ENCODE measurements at regions not wholly inside any gene's neighbourhood (a gene's known extent, or its start where the extent isn't known, plus 50 kb on each side); places are given as distances from the start of the nearest gene placed in this dataset.

DNA sequence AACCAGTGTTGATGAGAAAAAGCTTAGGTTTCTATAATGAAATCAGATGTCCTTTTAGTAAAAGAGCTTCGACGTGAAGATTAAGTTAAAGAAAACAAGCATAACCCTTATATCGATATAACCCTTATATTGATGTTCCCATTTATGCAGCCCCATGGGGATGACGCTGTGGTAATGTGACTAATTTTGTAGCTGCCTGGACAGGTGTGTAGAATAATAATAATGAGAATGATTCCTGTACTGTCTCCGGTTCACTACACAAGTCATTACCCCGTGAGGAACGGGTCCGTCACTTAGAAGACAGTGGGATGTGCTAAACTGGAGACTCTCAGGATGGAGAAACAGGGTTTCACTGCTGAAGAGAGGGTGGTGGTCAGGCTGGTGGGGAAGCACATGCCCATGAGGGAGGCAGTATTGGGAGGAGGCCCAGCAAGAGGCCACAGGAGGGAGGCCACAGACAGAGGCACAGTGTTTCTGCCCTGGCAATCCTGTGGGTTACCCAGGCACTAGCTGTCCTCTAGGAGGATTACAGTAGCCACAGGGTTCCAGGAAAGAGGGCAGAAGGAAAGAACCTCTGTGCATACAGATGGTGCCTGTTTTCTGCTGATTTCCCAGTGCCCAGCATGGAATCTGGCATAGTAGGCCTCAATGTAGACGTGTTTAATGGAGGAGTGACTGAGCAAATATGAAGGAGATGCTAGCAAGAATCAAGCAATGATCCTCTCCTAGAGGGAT, 191.1 kb upstream of the TSC22D2 start:
- TF ChIP-seq, protein P1, sequence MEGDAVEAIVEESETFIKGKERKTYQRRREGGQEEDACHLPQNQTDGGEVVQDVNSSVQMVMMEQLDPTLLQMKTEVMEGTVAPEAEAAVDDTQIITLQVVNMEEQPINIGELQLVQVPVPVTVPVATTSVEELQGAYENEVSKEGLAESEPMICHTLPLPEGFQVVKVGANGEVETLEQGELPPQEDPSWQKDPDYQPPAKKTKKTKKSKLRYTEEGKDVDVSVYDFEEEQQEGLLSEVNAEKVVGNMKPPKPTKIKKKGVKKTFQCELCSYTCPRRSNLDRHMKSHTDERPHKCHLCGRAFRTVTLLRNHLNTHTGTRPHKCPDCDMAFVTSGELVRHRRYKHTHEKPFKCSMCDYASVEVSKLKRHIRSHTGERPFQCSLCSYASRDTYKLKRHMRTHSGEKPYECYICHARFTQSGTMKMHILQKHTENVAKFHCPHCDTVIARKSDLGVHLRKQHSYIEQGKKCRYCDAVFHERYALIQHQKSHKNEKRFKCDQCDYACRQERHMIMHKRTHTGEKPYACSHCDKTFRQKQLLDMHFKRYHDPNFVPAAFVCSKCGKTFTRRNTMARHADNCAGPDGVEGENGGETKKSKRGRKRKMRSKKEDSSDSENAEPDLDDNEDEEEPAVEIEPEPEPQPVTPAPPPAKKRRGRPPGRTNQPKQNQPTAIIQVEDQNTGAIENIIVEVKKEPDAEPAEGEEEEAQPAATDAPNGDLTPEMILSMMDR (IDR thresholded peaks at IDR 0.05), result no peak
- no peak for TF ChIP-seq POLR2A (IDR thresholded peaks at IDR 0.05)
